Suprapubic skin (tissue), 4 donors: ENCODE measurements at regions not wholly inside any gene's neighbourhood (a gene's known extent, or its start where the extent isn't known, plus 50 kb on each side); places are given as distances from the start of the nearest gene placed in this dataset.

Experiments
- POLR2A ChIP-seq, 2 donors: fragments of 450-650 bp; IDR thresholded peaks; one replicate each; pipeline ENCODE4 v1.6.1; 2017; ENCODE audit warnings: antibody characterized with exemption in 2 of 2, mild to moderate bottlenecking in 2 of 2, moderate library complexity in 2 of 2
- POLR2AphosphoS5 ChIP-seq, 3 donors: sonication (generic); formaldehyde crosslinking; IDR thresholded peaks; one replicate each; pipeline ENCODE4 v1.6.1; 2017; ENCODE audit warnings: antibody characterized with exemption in 3 of 3
- TF ChIP-seq, protein P1 (sequence below), 2 donors: fragments of 200-600 bp in 1 of 2; fragments of 450-650 bp in 1 of 2; sonication (generic) in 1 of 2; IDR thresholded peaks; one replicate each; pipeline ENCODE4 v1.5.1; 2016 to 2019; ENCODE audit warnings: antibody characterized with exemption in 2 of 2, mild to moderate bottlenecking in 1 of 2, moderate library complexity in 1 of 2

- TF ChIP-seq, protein P1, sequence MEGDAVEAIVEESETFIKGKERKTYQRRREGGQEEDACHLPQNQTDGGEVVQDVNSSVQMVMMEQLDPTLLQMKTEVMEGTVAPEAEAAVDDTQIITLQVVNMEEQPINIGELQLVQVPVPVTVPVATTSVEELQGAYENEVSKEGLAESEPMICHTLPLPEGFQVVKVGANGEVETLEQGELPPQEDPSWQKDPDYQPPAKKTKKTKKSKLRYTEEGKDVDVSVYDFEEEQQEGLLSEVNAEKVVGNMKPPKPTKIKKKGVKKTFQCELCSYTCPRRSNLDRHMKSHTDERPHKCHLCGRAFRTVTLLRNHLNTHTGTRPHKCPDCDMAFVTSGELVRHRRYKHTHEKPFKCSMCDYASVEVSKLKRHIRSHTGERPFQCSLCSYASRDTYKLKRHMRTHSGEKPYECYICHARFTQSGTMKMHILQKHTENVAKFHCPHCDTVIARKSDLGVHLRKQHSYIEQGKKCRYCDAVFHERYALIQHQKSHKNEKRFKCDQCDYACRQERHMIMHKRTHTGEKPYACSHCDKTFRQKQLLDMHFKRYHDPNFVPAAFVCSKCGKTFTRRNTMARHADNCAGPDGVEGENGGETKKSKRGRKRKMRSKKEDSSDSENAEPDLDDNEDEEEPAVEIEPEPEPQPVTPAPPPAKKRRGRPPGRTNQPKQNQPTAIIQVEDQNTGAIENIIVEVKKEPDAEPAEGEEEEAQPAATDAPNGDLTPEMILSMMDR (IDR thresholded peaks at IDR 0.05) = no peak
- no peak for TF ChIP-seq POLR2A (IDR thresholded peaks at IDR 0.05)
- no peak for TF ChIP-seq POLR2AphosphoS5 (IDR thresholded peaks at IDR 0.05)
Observed at GRCh38 chr6:92706976-92707375, 712.4 kb downstream of the EPHA7 start.
